ENCODE measurements at regions not wholly inside any gene's neighbourhood (a gene's known extent, or its start where the extent isn't known, plus 50 kb on each side); places are given as distances from the start of the nearest gene placed in this dataset.

- no peak for TF ChIP-seq CTCF (IDR thresholded peaks at IDR 0.05; ENCODE audit: insufficient read depth, low read length, poor library complexity, severe bottlenecking)
- DNase-seq (ENCODE audit: low read depth): no peak
- H3K27me3 ChIP-seq (ENCODE audit: control insufficient read depth, insufficient read depth, low read length): no peaks in the 10 kb centered on the region
- no peaks in the 10 kb centered on the region for H3K36me3 ChIP-seq (ENCODE audit: control insufficient read depth, insufficient read depth, low read length)
- no peak overlapping the region for H3K4me3 ChIP-seq (ENCODE audit: low read depth, low read length)
These were observed 110.1 kb downstream of the ANAPC4 start for GRCh38 chr4:25487155-25487554.

- TF ChIP-seq CTCF (IDR thresholded peaks at IDR 0.05; ENCODE audit: insufficient read depth, low read length, poor library complexity, severe bottlenecking): no peak
- no peaks in the 10 kb centered on the region for H3K27me3 ChIP-seq (ENCODE audit: control insufficient read depth, insufficient read depth, low read length)
- H3K4me3 ChIP-seq (ENCODE audit: low read depth, low read length): no peak overlapping the region
- DNase-seq (ENCODE audit: low read depth): no peak
- no peaks in the 10 kb centered on the region for H3K36me3 ChIP-seq (ENCODE audit: control insufficient read depth, insufficient read depth, low read length)
These were observed 112.3 kb downstream of the ANAPC4 start for GRCh38 chr4:25489253-25489797.

- DNase-seq (ENCODE audit: low read depth): no peak
These were observed 116.4 kb downstream of the ANAPC4 start for GRCh38 chr4:25493466-25493865.

GRCh38 chr4:25494166-25494565, 117.1 kb downstream of the ANAPC4 start:
- Histone ChIP-seq H3K4me3 (ENCODE audit: low read depth, low read length) (no peak overlapping the region), H3K27me3 (ENCODE audit: control insufficient read depth, insufficient read depth, low read length) (no peaks in the 10 kb centered on the region), H3K36me3 (ENCODE audit: control insufficient read depth, insufficient read depth, low read length) (no peaks in the 10 kb centered on the region)
- no peak for TF ChIP-seq CTCF (IDR thresholded peaks at IDR 0.05; ENCODE audit: insufficient read depth, low read length, poor library complexity, severe bottlenecking)
- no peak for DNase-seq (ENCODE audit: low read depth)

More at GRCh38 chr4:25493466-25493865, 116.4 kb downstream of the ANAPC4 start:
- H3K27me3 ChIP-seq (ENCODE audit: control insufficient read depth, insufficient read depth, low read length): no peaks in the 10 kb centered on the region
- no peak overlapping the region for H3K4me3 ChIP-seq (ENCODE audit: low read depth, low read length)
- no peak for TF ChIP-seq CTCF (IDR thresholded peaks at IDR 0.05; ENCODE audit: insufficient read depth, low read length, poor library complexity, severe bottlenecking)
- H3K36me3 ChIP-seq (ENCODE audit: control insufficient read depth, insufficient read depth, low read length): no peaks in the 10 kb centered on the region

- no peak overlapping the region for H3K4me3 ChIP-seq (ENCODE audit: low read depth, low read length)
- no peak for DNase-seq (ENCODE audit: low read depth)
- no peaks in the 10 kb centered on the region for H3K36me3 ChIP-seq (ENCODE audit: control insufficient read depth, insufficient read depth, low read length)
- TF ChIP-seq CTCF (IDR thresholded peaks at IDR 0.05; ENCODE audit: insufficient read depth, low read length, poor library complexity, severe bottlenecking): no peak
- H3K27me3 ChIP-seq (ENCODE audit: control insufficient read depth, insufficient read depth, low read length): no peaks in the 10 kb centered on the region
These were observed 123.7 kb downstream of the ANAPC4 start for GRCh38 chr4:25500626-25501316.

- Histone ChIP-seq H3K36me3 (ENCODE audit: control insufficient read depth, insufficient read depth, low read length) (no peaks in the 10 kb centered on the region), H3K4me3 (ENCODE audit: low read depth, low read length) (no peak overlapping the region), H3K27me3 (ENCODE audit: control insufficient read depth, insufficient read depth, low read length) (no peaks in the 10 kb centered on the region)
- DNase-seq (ENCODE audit: low read depth): no peak
- no peak for TF ChIP-seq CTCF (IDR thresholded peaks at IDR 0.05; ENCODE audit: insufficient read depth, low read length, poor library complexity, severe bottlenecking)
These were observed 125.1 kb downstream of the ANAPC4 start for GRCh38 chr4:25502115-25502514.
